HEK293 (cell line): ENCODE measurements at regions not wholly inside any gene's neighbourhood (a gene's known extent, or its start where the extent isn't known, plus 50 kb on each side); places are given as distances from the start of the nearest gene placed in this dataset.

Experiments used
- CTCF ChIP-seq: fragments of 450-650 bp; formaldehyde crosslinking; IDR thresholded peaks from 2 replicates; pipeline ENCODE4 v1.5.1; 2016; ENCODE audit warnings: missing biosample characterization, missing genetic modification characterization
- ELK4 ChIP-seq: IDR thresholded peaks from 2 replicates; pipeline ENCODE4 v1.6.1; 2011; ENCODE audit warnings: mild to moderate bottlenecking, low read depth, low read length, borderline replicate concordance
- SETDB1 ChIP-seq: IDR thresholded peaks from one replicate; pipeline ENCODE4 v1.6.1; 2017; ENCODE audit warnings: mild to moderate bottlenecking, low read length, moderate library complexity, mixed read lengths; ENCODE audit not compliant: insufficient read length
- ZBTB11 ChIP-seq: fragments of 450-650 bp; formaldehyde crosslinking; conservative IDR thresholded peaks from 2 replicates; pipeline ENCODE4 v1.5.1; 2016; ENCODE audit warnings: low read depth, missing biosample characterization, missing genetic modification characterization
- ZNF518A ChIP-seq: fragments of 450-650 bp; formaldehyde crosslinking; conservative IDR thresholded peaks from 2 replicates; pipeline ENCODE4 v1.5.1; 2016; ENCODE audit warnings: low read depth, missing biosample characterization, missing genetic modification characterization

DNA sequence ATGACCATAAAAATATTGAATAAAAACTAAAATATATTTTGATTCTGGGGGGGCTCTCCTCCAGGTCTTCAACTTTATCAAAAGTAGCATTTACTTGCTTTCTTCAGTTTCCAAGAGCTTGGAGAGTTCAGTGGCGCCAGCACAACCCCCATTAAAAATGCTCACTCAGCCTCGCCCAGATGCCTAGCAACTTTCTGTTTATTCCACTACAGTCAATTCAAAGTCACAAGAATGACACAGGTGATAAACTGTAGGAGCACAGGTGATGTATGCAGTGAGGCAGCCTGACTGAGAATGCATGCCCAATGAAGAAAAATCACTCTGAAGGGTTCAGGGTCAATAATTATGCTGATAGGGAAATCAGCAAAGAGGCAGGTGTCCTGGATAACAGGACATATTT is 159.4 kb upstream of the ATP1B1 start:
- TF ChIP-seq CTCF (tag by site-specific recombination) (no peak), ZNF518A (no peak), ELK4 (no peak), ZBTB11 (tag by site-specific recombination) (no peak), SETDB1 (no peak)
